H1 (cell line): ENCODE measurements at regions not wholly inside any gene's neighbourhood (a gene's known extent, or its start where the extent isn't known, plus 50 kb on each side); places are given as distances from the start of the nearest gene placed in this dataset.

Experiments used
- CTCF ChIA-PET: fragments of 300-600 bp; sonication (Branson Sonifier 250); formaldehyde crosslinking; loops from one replicate; lab custom pipeline; 2021; ENCODE audit not compliant: partially characterized antibody; lab: Charles Lee
- POLR2A ChIA-PET: fragments of 300-600 bp; sonication (Branson Sonifier 250); formaldehyde crosslinking; loops from one replicate; lab custom pipeline; 2021; ENCODE audit warnings: inconsistent platforms; ENCODE audit not compliant: partially characterized antibody; lab: Charles Lee
- DNase-seq, 2 experiments: peaks; one replicate each; pipeline versions ENCODE4 v3.0.0 to v3.0.0-alpha.2; 2010 to 2022; ENCODE audit warnings: low spot score in 2 of 2, low read depth in 1 of 2, mixed read lengths in 1 of 2
- FAIRE-seq: peaks from 2 replicates; lab custom pipeline; 2011; peaks lifted over from hg19 to GRCh38; lab: Jason Lieb, UNC
- H2AFZ ChIP-seq: 2 replicates; pipeline ENCODE4 v1.8.1; 2012; ENCODE audit warnings: low read length, inconsistent platforms
- H2AK5ac ChIP-seq: 2 replicates; pipeline ENCODE4 v1.6.1; 2013; ENCODE audit warnings: low read depth, low read length
- H2BK120ac ChIP-seq: replicated peaks from 2 replicates; pipeline ENCODE3; 2013; ENCODE audit warnings: low read depth, low read length, inconsistent platforms
- H2BK12ac ChIP-seq: 2 replicates; pipeline ENCODE4 v1.6.1; 2013; ENCODE audit warnings: low read depth, low read length
- H2BK15ac ChIP-seq: 2 replicates; pipeline ENCODE4 v1.6.1; 2013; ENCODE audit warnings: low read length
- H2BK20ac ChIP-seq: 2 replicates; pipeline ENCODE4 v1.6.1; 2013; ENCODE audit warnings: low read length
- H2BK5ac ChIP-seq: 2 replicates; pipeline ENCODE4 v1.6.1; 2013; ENCODE audit warnings: low read depth, low read length
- H3K14ac ChIP-seq: 2 replicates; pipeline ENCODE4 v1.6.1; 2013; ENCODE audit warnings: inconsistent platforms; ENCODE audit not compliant: insufficient read length
- H3K18ac ChIP-seq: 2 replicates; pipeline ENCODE4 v1.6.1; 2013; ENCODE audit warnings: low read length; ENCODE audit errors: extremely low read depth
- H3K23ac ChIP-seq: 2 replicates; pipeline ENCODE4 v1.6.1; 2013; ENCODE audit warnings: inconsistent platforms; ENCODE audit not compliant: insufficient read length
- H3K23me2 ChIP-seq: 2 replicates; pipeline ENCODE4 v1.6.1; 2013; ENCODE audit warnings: low read depth, low read length
- H3K27ac ChIP-seq: 2 replicates; pipeline ENCODE4 v1.6.1; 2011; ENCODE audit warnings: low read depth, low read length, inconsistent platforms
- H3K27me3 ChIP-seq, 4 experiments: replicated peaks in 1 of 4; 1 replicate in 1 of 4; 2 replicates in 3 of 4; pipeline versions ENCODE4 v1.6.1 to v1.8.1; 2011 to 2013; ENCODE audit warnings: low read length in 3 of 4, mild to moderate bottlenecking in 3 of 4, inconsistent platforms in 2 of 4, mixed read lengths in 2 of 4, moderate library complexity in 1 of 4; ENCODE audit not compliant: control insufficient read depth in 3 of 4, insufficient read depth in 3 of 4; ENCODE audit errors: extremely low read depth in 1 of 4
- H3K36me3 ChIP-seq, 4 experiments: 2 replicates each; pipeline versions ENCODE4 v1.6.1 to v1.8.1; 2011 to 2013; ENCODE audit warnings: mild to moderate bottlenecking in 4 of 4, low read length in 3 of 4, moderate library complexity in 2 of 4, control low read depth in 1 of 4, inconsistent platforms in 1 of 4; ENCODE audit not compliant: insufficient read depth in 4 of 4, control insufficient read depth in 2 of 4
- H3K4ac ChIP-seq: replicated peaks from 2 replicates; pipeline ENCODE3; 2013; ENCODE audit warnings: low read length, low read depth, mixed read lengths, inconsistent platforms; ENCODE audit not compliant: insufficient read length
- H3K4me1 ChIP-seq, 4 experiments: replicated peaks in 1 of 4; 1 replicate in 1 of 4; 2 replicates in 3 of 4; pipeline versions ENCODE4 v1.6.1 to v1.8.1; 2011 to 2013; ENCODE audit warnings: low read length in 3 of 4, inconsistent platforms in 2 of 4, mixed read lengths in 1 of 4; ENCODE audit not compliant: insufficient read depth in 4 of 4, control insufficient read depth in 3 of 4
- H3K4me2 ChIP-seq, 2 experiments: 2 replicates each; pipeline versions ENCODE4 v1.6.1 to v1.8.1; 2011 to 2013; ENCODE audit warnings: low read depth in 2 of 2, low read length in 2 of 2, control low read depth in 1 of 2, inconsistent platforms in 1 of 2, mild to moderate bottlenecking in 1 of 2; ENCODE audit not compliant: insufficient read depth in 1 of 2
- H3K4me3 ChIP-seq, 4 experiments: fragments of 200-600, 300-600 bp in 1 of 4; sonication (generic), shearing (Covaris generic), sonication (Bioruptor Twin) in 1 of 4; 2 replicates each; pipeline versions ENCODE4 v1.5.1 to v1.8.1; 2011 to 2016; ENCODE audit warnings: low read length in 4 of 4, low read depth in 3 of 4, control low read depth in 2 of 4, inconsistent platforms in 2 of 4, mild to moderate bottlenecking in 2 of 4, mixed read lengths in 1 of 4, moderate library complexity in 1 of 4; ENCODE audit not compliant: insufficient read depth in 2 of 4; ENCODE audit errors: extremely low read depth in 1 of 4
- H3K56ac ChIP-seq: replicated peaks from 2 replicates; pipeline ENCODE3; 2013; ENCODE audit warnings: low read depth, mild to moderate bottlenecking, mixed read lengths, low read length, inconsistent platforms; ENCODE audit not compliant: insufficient read length
- H3K79me1 ChIP-seq: 2 replicates; pipeline ENCODE4 v1.6.1; 2013; ENCODE audit warnings: low read depth, low read length, control low read depth
- H3K79me2 ChIP-seq, 2 experiments: 2 replicates each; pipeline versions ENCODE4 v1.6.1 to v1.8.1; 2012 to 2013; ENCODE audit warnings: low read length in 2 of 2, mild to moderate bottlenecking in 2 of 2, inconsistent platforms in 1 of 2; ENCODE audit not compliant: insufficient read depth in 2 of 2, control insufficient read depth in 1 of 2
- H3K9ac ChIP-seq, 4 experiments: replicated peaks in 1 of 4; 1 replicate in 1 of 4; 2 replicates in 3 of 4; pipeline versions ENCODE4 v1.6.1 to v1.8.1; 2011 to 2013; ENCODE audit warnings: low read depth in 3 of 4, low read length in 3 of 4, control low read depth in 2 of 4, mild to moderate bottlenecking in 2 of 4, moderate library complexity in 2 of 4, inconsistent platforms in 1 of 4; ENCODE audit errors: extremely low read depth in 1 of 4
- H3K9me3 ChIP-seq, 2 experiments: 2 replicates each; pipeline versions ENCODE4 v1.6.1 to v1.8.1; 2012 to 2013; ENCODE audit warnings: mild to moderate bottlenecking in 2 of 2, moderate library complexity in 2 of 2, control low read depth in 1 of 2, inconsistent platforms in 1 of 2, low read depth in 1 of 2, low read length in 1 of 2, mixed read lengths in 1 of 2; ENCODE audit not compliant: insufficient read depth in 2 of 2
- H4K20me1 ChIP-seq, 2 experiments: replicated peaks in 1 of 2; 2 replicates each; pipeline versions ENCODE3 to v1.8.1; 2011 to 2013; ENCODE audit warnings: inconsistent platforms in 2 of 2, low read length in 2 of 2, mild to moderate bottlenecking in 1 of 2; ENCODE audit not compliant: insufficient read depth in 2 of 2, control insufficient read depth in 1 of 2
- H4K5ac ChIP-seq: 2 replicates; pipeline ENCODE4 v1.6.1; 2013; ENCODE audit warnings: low read length, low read depth, mixed read lengths, inconsistent platforms; ENCODE audit not compliant: insufficient read length
- H4K8ac ChIP-seq: 2 replicates; pipeline ENCODE4 v1.8.0; 2013; ENCODE audit warnings: mild to moderate bottlenecking, moderate library complexity, low read length, inconsistent platforms; ENCODE audit not compliant: insufficient read depth; ENCODE audit errors: extremely low read depth
- H4K91ac ChIP-seq: replicated peaks from 2 replicates; pipeline ENCODE3; 2013; ENCODE audit warnings: low read length, mixed read lengths, inconsistent platforms; ENCODE audit not compliant: insufficient read length
- JUN ChIP-seq: IDR thresholded peaks from 2 replicates; pipeline ENCODE4 v1.6.1; 2011; ENCODE audit warnings: low read depth, mild to moderate bottlenecking, improper control_type of control experiment, low read length
- MAFK ChIP-seq: IDR thresholded peaks from 2 replicates; pipeline ENCODE4 v1.6.1; 2012; ENCODE audit warnings: low read depth, mild to moderate bottlenecking, improper control_type of control experiment, low read length
- POU5F1 ChIP-seq: IDR thresholded peaks from 2 replicates; pipeline ENCODE4 v1.6.1; 2011; ENCODE audit warnings: low read depth, mild to moderate bottlenecking, low read length, moderate library complexity
- SRF ChIP-seq: IDR thresholded peaks from 2 replicates; pipeline ENCODE4 v1.6.1; 2011; ENCODE audit warnings: mild to moderate bottlenecking, low read depth, low read length, moderate library complexity
- TCF12 ChIP-seq: IDR thresholded peaks from 2 replicates; pipeline ENCODE4 v1.6.1; 2011; ENCODE audit warnings: low read depth, mild to moderate bottlenecking, low read length
- WGBS, 2 experiments: shearing (Covaris generic) in 1 of 2; methylation state at CpG; one replicate each; pipeline versions ENCODE4 v1.1.6 to v1.1.7; 2013 to 2015; ENCODE audit warnings: low lambda C conversion rate in 2 of 2, mixed read lengths in 2 of 2, inconsistent platforms in 1 of 2, low coverage in 1 of 2, missing lambda C conversion rate in 1 of 2; ENCODE audit not compliant: insufficient replicate concordance in 2 of 2, insufficient coverage in 1 of 2, insufficient read length in 1 of 2; ENCODE audit errors: extremely low coverage in 1 of 2, missing lambda C conversion rate in 1 of 2; 5-methylcytosine and 5-hydroxymethylcytosine counted together

DNA sequence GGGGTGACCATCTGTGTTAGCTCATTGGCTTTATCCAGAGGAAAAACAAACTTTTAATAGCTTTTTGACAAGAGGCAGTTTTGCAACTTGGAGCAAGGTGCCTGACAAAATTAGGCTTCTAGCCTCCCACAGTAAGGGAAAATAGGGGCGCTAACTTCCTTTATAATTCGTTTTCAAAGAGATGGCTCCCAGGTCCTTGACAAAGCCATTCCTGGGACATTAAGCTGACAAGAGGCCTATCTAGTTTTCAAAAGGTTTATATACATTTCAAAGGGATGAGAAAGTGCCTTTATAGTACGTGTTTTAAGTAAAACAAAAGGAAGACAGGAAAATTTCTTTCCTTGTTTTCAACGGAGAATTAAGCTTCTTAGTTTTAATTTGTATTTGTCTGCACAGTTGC, 159.4 kb upstream of the GCFC2 start:
- 4% methylated on average over 4 of the region's 4 CpGs; no CpG with 5 or more reads in 1 of the 2 experiments for WGBS, 2 experiments
- Histone ChIP-seq H3K4me2 (peak overlapping the region; percentile 33 to 38; a peak in 1 of 4 replicates), H2BK20ac (no peak overlapping the region), H2BK120ac (no peak overlapping the region), H4K8ac (no peak overlapping the region), H3K9me3 (peaks cover 0 to 4% of the 10 kb centered on the region in 2 experiments; a peak in 1 of 4 replicates), H3K18ac (no peak overlapping the region), H3K4ac (no peak overlapping the region), H2BK12ac (no peak overlapping the region), H3K27me3 (peaks cover 10 to 47% (median 40%) of the 10 kb centered on the region in 4 experiments), H3K79me2 (no peaks in the 10 kb centered on the region), H3K4me1 (peaks cover 0 to 7% (median 3%) of the 10 kb centered on the region in 4 experiments; a peak in 4 of 7 replicates), H3K56ac (no peak overlapping the region), H3K27ac (no peak overlapping the region), H2BK5ac (no peak overlapping the region), H3K9ac (no peak overlapping the region), H3K23ac (no peak overlapping the region), H3K36me3 (no peaks in the 10 kb centered on the region), H2AK5ac (no peak overlapping the region), H3K23me2 (no peaks in the 10 kb centered on the region), H2BK15ac (no peak overlapping the region), H4K91ac (no peak overlapping the region), H4K5ac (no peak overlapping the region), H3K79me1 (no peaks in the 10 kb centered on the region), H3K4me3 (peak overlapping the region in 1 of 4 experiments; percentile 14; a peak in 1 of 8 replicates), H3K14ac (no peak overlapping the region), H2AFZ (no peak overlapping the region), H4K20me1 (peaks cover 0 to 4% of the 10 kb centered on the region in 2 experiments)
- ChIA-PET POLR2A (interaction anchor here (1.4 kb wide), 1 partner anchor 159 kb away, joined by 3 read pairs; the partner anchor contains the start of gene GCFC2), CTCF (interaction anchor here (0.9 to 1.0 kb wide), 2 partner anchors 11 to 27 kb away, joined by 3 to 4 read pairs; no protein-coding TSS in a partner anchor)
- FAIRE-seq (peak; percentile 32), DNase-seq (peak in 1 of 2 experiments; percentile 43)
- TF ChIP-seq SRF (no peak), JUN (no peak), TCF12 (0 out of 2 replicates have a peak, but pooled peaks have one; percentile 56), MAFK (no peak), POU5F1 (peak; percentile 85; the same call in 1 of the 2 replicates)
